SU-DHL-6 (cell line): ENCODE measurements at regions not wholly inside any gene's neighbourhood (a gene's known extent, or its start where the extent isn't known, plus 50 kb on each side); places are given as distances from the start of the nearest gene placed in this dataset.

Experiments used
- H2AFZ ChIP-seq: fragments of 200-600 bp; sonication (generic); 2 replicates; pipeline ENCODE4 v1.6.1; 2014; ENCODE audit warnings: low read depth, mild to moderate bottlenecking, moderate library complexity, mixed read lengths, antibody characterized with exemption, low read length; ENCODE audit not compliant: severe bottlenecking
- H3F3A ChIP-seq: fragments of 200-600 bp; shearing (Covaris generic); 2 replicates; pipeline ENCODE4 v1.6.0; 2016; ENCODE audit warnings: antibody characterized with exemption, mild to moderate bottlenecking; ENCODE audit not compliant: insufficient read depth
- H3K27ac ChIP-seq: fragments of 200-600 bp; sonication (generic); 2 replicates; pipeline ENCODE4 v1.5.1; 2016; ENCODE audit warnings: low read depth, mild to moderate bottlenecking, low read length, moderate library complexity, mixed read lengths
- H3K27me3 ChIP-seq: fragments of 200-600 bp; sonication (generic), shearing (Covaris generic); 2 replicates; pipeline ENCODE4 v1.6.0; 2014; ENCODE audit warnings: mild to moderate bottlenecking, low read length
- H3K36me3 ChIP-seq: fragments of 200-600 bp; sonication (generic); 2 replicates; pipeline ENCODE4 v1.6.1; 2014; ENCODE audit warnings: mild to moderate bottlenecking, low read length, mixed read lengths
- H3K4me2 ChIP-seq: fragments of 300-600, 200-600 bp; shearing (Covaris generic), sonication (generic); 2 replicates; pipeline ENCODE4 v1.6.0; 2014; ENCODE audit warnings: low read length, low read depth, mild to moderate bottlenecking; ENCODE audit not compliant: poor library complexity, severe bottlenecking
- H3K4me3 ChIP-seq: fragments of 200-600 bp; sonication (generic); 2 replicates; pipeline ENCODE4 v1.5.1; 2014; ENCODE audit warnings: antibody characterized with exemption, low read length, mild to moderate bottlenecking, mixed read lengths; ENCODE audit not compliant: insufficient read depth, poor library complexity, severe bottlenecking
- H3K79me2 ChIP-seq: fragments of 200-600 bp; sonication (generic); 2 replicates; pipeline ENCODE4 v1.6.1; 2014; ENCODE audit warnings: mild to moderate bottlenecking, low read length, moderate library complexity; ENCODE audit not compliant: insufficient read depth
- H3K9ac ChIP-seq: fragments of 200-600 bp; sonication (generic); 2 replicates; pipeline ENCODE4 v1.7.0; 2014; ENCODE audit warnings: mild to moderate bottlenecking, low read length
- H3K9me2 ChIP-seq: fragments of 200-600 bp; sonication (generic); replicated peaks from 2 replicates; pipeline ENCODE4 v1.6.1; 2014; ENCODE audit warnings: low read length; ENCODE audit not compliant: insufficient read depth
- H3K9me3 ChIP-seq: fragments of 200-600 bp; sonication (generic); 2 replicates; pipeline ENCODE4 v1.6.1; 2014; ENCODE audit warnings: low read length, mixed read lengths; ENCODE audit not compliant: insufficient read depth
- H4K20me1 ChIP-seq: fragments of 200-600 bp; sonication (generic); 2 replicates; pipeline ENCODE4 v1.6.1; 2014; ENCODE audit warnings: low read depth, mild to moderate bottlenecking, antibody characterized with exemption, low read length, moderate library complexity, mixed read lengths
- EZH2phosphoT487 ChIP-seq: fragments of 200-600 bp; sonication (generic), shearing (Covaris generic); conservative IDR thresholded peaks from 2 replicates; pipeline ENCODE4 v1.6.1; 2018; ENCODE audit warnings: mild to moderate bottlenecking, antibody characterized with exemption, low read length, moderate library complexity, mixed read lengths
- TF ChIP-seq, protein P1 (sequence below): fragments of 200-600 bp; sonication (generic); IDR thresholded peaks from one replicate; pipeline ENCODE4 v1.5.1; 2017; ENCODE audit warnings: antibody characterized with exemption, mild to moderate bottlenecking, low read length, moderate library complexity; ENCODE audit not compliant: insufficient read depth, poor library complexity, severe bottlenecking

DNA sequence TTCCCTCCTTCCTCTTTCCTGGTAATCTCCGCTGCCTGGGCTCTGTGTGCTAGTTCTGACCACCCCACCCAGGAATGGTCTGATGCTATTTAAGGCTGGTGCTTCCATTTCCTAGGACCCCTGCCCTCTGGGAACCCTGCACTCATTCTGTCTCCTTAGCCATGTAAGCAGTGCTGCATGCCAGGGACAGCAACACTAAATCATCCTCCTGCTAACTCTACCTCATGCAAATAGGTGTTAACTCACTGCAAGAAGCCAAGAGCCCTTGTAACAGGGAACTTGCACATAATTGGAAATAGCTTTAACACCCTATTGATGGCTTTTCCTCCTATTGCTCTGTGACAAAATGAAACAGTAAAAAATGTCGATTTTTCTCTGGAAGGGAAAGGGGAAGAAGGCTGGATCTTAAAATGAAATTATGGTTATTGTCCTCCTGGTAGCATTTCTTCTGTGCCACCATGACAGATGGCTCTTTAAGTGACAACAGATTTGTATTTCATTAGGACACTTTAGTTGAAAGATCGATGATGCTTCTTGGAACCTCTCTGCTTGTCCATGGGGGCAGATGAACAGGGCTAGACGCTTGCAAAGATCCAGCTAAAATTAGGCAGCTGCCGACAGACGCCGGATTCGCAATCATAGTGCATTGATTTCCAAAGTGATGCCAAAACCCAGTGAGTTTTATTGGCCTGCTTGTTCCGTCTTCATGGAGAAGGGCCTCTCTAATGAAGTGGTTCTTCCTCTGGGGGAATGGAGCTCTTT is 551.7 kb downstream of the MATN1 start:
- no peaks in the 10 kb centered on the region for H3K27me3 ChIP-seq
- no peaks in the 10 kb centered on the region for H4K20me1 ChIP-seq
- H3K9ac ChIP-seq, result no peak overlapping the region
- no peak overlapping the region for H2AFZ ChIP-seq
- H3K36me3 ChIP-seq, result no peaks in the 10 kb centered on the region
- H3K4me2 ChIP-seq, result no peak overlapping the region
- TF ChIP-seq, protein P1, sequence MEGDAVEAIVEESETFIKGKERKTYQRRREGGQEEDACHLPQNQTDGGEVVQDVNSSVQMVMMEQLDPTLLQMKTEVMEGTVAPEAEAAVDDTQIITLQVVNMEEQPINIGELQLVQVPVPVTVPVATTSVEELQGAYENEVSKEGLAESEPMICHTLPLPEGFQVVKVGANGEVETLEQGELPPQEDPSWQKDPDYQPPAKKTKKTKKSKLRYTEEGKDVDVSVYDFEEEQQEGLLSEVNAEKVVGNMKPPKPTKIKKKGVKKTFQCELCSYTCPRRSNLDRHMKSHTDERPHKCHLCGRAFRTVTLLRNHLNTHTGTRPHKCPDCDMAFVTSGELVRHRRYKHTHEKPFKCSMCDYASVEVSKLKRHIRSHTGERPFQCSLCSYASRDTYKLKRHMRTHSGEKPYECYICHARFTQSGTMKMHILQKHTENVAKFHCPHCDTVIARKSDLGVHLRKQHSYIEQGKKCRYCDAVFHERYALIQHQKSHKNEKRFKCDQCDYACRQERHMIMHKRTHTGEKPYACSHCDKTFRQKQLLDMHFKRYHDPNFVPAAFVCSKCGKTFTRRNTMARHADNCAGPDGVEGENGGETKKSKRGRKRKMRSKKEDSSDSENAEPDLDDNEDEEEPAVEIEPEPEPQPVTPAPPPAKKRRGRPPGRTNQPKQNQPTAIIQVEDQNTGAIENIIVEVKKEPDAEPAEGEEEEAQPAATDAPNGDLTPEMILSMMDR, result no peak
- no peak for TF ChIP-seq EZH2phosphoT487
- no peaks in the 10 kb centered on the region for H3F3A ChIP-seq
- H3K4me3 ChIP-seq, result no peak overlapping the region
- H3K9me3 ChIP-seq, result no peaks in the 10 kb centered on the region
- H3K27ac ChIP-seq, result no peak overlapping the region
- no peaks in the 10 kb centered on the region for H3K79me2 ChIP-seq
- no peaks in the 10 kb centered on the region for H3K9me2 ChIP-seq

DNA sequence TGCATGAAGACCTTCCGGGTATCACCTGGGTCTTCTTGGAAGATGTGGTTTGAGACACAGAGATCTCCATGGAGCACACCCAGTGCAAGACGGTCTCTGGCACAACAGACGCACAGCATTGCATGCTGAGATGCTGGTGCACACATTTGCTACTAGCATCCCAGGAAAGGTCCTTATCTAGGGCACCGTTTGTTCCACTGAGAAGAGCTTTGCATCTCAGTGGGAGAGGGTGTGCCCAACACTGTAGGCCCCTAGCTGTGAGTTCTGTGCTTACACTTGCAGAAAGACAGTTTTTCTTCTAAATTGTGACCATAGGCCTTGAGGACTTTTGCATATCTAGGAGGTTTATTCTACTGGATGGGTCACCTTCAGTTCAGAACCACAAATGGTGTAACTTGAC is 554.1 kb downstream of the MATN1 start:
- Histone ChIP-seq H3K9me2 (no peaks in the 10 kb centered on the region), H3K4me2 (no peak overlapping the region), H3K9me3 (no peaks in the 10 kb centered on the region), H2AFZ (no peak overlapping the region), H4K20me1 (no peaks in the 10 kb centered on the region), H3K27ac (no peak overlapping the region), H3K27me3 (no peaks in the 10 kb centered on the region), H3K79me2 (no peaks in the 10 kb centered on the region), H3K36me3 (no peaks in the 10 kb centered on the region), H3F3A (no peaks in the 10 kb centered on the region), H3K4me3 (no peak overlapping the region), H3K9ac (no peak overlapping the region)
- TF ChIP-seq, protein P1, result no peak
- no peak for TF ChIP-seq EZH2phosphoT487

DNA sequence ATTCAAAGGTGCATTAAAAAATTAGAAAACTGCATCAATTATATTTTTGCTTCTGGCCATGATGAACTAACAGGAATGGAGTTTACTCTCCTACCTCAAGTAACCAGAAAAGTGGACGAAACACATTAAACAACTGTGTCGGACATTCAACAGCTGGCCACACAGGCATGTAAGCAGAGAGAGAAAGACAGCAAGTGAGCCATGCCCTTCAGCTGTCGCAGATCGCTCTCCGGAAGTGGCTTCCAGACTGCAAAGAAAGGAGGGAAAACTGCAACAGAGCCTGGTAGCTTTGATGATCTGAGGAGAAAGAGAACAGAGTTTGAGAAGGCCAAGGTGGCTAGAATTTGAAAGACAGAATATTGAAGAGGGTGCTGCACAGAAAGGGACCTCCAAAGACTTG is 557.2 kb downstream of the MATN1 start:
- H3K9me2 ChIP-seq, result no peaks in the 10 kb centered on the region
- no peaks in the 10 kb centered on the region for H3K9me3 ChIP-seq
- no peak overlapping the region for H2AFZ ChIP-seq
- no peaks in the 10 kb centered on the region for H3K79me2 ChIP-seq
- no peaks in the 10 kb centered on the region for H3F3A ChIP-seq
- H4K20me1 ChIP-seq, result no peaks in the 10 kb centered on the region
- H3K9ac ChIP-seq, result no peak overlapping the region
- H3K4me2 ChIP-seq, result no peak overlapping the region
- TF ChIP-seq, protein P1, result no peak
- TF ChIP-seq EZH2phosphoT487, result no peak
- H3K27ac ChIP-seq, result no peak overlapping the region
- H3K36me3 ChIP-seq, result no peaks in the 10 kb centered on the region
- H3K4me3 ChIP-seq, result no peak overlapping the region
- no peaks in the 10 kb centered on the region for H3K27me3 ChIP-seq
